BJ (cell line): ENCODE measurements at regions not wholly inside any gene's neighbourhood (a gene's known extent, or its start where the extent isn't known, plus 50 kb on each side); places are given as distances from the start of the nearest gene placed in this dataset.

ENCODE experiments used
- CTCF ChIA-PET: fragments of 350-600 bp; formaldehyde crosslinking; extraction: SDS; loops from one replicate; lab custom pipeline; 2021; ENCODE audit warnings: antibody characterized with exemption, inconsistent platforms; lab: Yijun Ruan, JAX
- POLR2A ChIA-PET: fragments of 300-600 bp; sonication (Branson Sonifier 250); formaldehyde crosslinking; extraction: SDS; loops from one replicate; lab custom pipeline; 2021; ENCODE audit warnings: antibody characterized with exemption; lab: Charles Lee
- DNase-seq: peaks from one replicate; pipeline ENCODE4 v3.0.0-alpha.2; 2011; ENCODE audit warnings: low read depth
- H3K27me3 ChIP-seq: 2 replicates; pipeline ENCODE4 v1.6.0; 2011; ENCODE audit warnings: low read length; ENCODE audit not compliant: control insufficient read depth, insufficient read depth
- H3K36me3 ChIP-seq: 2 replicates; pipeline ENCODE4 v1.5.1; 2011; ENCODE audit warnings: low read length; ENCODE audit not compliant: control insufficient read depth, insufficient read depth
- H3K4me3 ChIP-seq: 2 replicates; pipeline ENCODE4 v1.5.1; 2011; ENCODE audit warnings: low read depth, mild to moderate bottlenecking, control low read depth, low read length
- TF ChIP-seq, protein P1 (sequence below): IDR thresholded peaks from 2 replicates; pipeline ENCODE4 v1.5.1; 2011; ENCODE audit warnings: low read depth, mild to moderate bottlenecking, control low read depth, inconsistent platforms, low read length, moderate library complexity; ENCODE audit not compliant: insufficient read depth

DNA sequence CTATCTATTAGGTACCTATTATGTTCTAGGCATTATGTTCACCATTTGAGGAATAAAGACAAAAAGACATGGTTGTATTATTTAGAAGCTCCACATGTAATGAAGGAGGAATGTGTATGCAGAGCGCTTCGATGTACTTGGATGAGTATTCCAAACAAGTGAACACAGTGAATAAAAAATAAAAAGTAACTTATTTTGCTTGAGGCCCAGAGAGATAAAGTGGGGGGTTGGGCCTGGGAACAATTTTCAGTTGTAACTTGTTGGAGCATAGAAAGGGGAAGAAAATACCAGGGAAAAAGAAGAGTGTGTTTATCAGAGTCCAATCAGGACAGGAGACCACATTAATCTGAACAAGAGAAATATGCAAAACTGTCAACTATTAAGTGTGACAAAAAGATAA is 445.7 kb upstream of the BCHE start:
- H3K27me3 ChIP-seq, result no peaks in the 10 kb centered on the region
- no peak for DNase-seq
- POLR2A ChIA-PET, result no interaction called here
- TF ChIP-seq, protein P1, sequence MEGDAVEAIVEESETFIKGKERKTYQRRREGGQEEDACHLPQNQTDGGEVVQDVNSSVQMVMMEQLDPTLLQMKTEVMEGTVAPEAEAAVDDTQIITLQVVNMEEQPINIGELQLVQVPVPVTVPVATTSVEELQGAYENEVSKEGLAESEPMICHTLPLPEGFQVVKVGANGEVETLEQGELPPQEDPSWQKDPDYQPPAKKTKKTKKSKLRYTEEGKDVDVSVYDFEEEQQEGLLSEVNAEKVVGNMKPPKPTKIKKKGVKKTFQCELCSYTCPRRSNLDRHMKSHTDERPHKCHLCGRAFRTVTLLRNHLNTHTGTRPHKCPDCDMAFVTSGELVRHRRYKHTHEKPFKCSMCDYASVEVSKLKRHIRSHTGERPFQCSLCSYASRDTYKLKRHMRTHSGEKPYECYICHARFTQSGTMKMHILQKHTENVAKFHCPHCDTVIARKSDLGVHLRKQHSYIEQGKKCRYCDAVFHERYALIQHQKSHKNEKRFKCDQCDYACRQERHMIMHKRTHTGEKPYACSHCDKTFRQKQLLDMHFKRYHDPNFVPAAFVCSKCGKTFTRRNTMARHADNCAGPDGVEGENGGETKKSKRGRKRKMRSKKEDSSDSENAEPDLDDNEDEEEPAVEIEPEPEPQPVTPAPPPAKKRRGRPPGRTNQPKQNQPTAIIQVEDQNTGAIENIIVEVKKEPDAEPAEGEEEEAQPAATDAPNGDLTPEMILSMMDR, result no peak
- CTCF ChIA-PET, result no interaction called here
- no peak overlapping the region for H3K4me3 ChIP-seq
- no peaks in the 10 kb centered on the region for H3K36me3 ChIP-seq

DNA sequence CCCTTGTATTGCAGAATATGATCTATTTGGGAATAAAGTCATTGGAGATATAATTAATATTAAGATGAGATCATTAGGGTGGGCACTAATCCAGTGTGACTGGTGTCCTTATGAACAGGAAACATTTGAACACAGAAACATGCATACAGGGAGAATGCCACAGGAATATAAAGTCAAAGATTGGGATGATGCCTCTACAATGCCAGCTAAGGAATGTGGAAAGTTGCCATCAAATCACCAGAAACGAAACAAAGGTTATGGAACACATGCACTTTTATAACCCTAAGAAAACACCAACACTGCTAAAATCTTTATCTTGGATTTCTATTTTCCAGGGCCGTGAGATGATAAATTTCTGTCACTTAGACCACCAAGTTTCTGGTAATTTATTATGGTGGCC is 442.4 kb upstream of the BCHE start:
- CTCF ChIA-PET, result no interaction called here
- H3K27me3 ChIP-seq, result no peaks in the 10 kb centered on the region
- no peaks in the 10 kb centered on the region for H3K36me3 ChIP-seq
- POLR2A ChIA-PET, result no interaction called here
- DNase-seq, result no peak
- no peak overlapping the region for H3K4me3 ChIP-seq
- TF ChIP-seq, protein P1, result no peak

DNA sequence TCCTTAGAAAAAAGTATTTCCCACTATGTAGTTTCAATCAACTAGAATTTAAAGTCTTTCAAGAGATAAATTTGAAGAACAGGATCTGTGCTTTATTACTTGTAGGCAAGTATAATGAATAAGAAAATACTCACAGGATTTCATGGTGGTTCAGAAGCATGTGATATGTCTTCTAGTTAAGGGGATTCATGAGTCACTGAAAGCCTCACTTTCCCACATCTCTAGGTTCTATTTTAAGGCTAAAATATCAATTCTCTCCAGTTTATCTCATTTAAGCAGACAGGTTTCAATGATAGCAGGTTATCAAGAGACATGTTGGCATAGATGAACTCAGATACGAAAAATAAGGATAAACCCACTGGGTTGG is 437.8 kb upstream of the BCHE start:
- POLR2A ChIA-PET, result no interaction called here
- DNase-seq, result no peak
- TF ChIP-seq, protein P1, result no peak
- CTCF ChIA-PET, result no interaction called here
- Histone ChIP-seq H3K27me3 (no peaks in the 10 kb centered on the region), H3K36me3 (no peaks in the 10 kb centered on the region), H3K4me3 (no peak overlapping the region)

DNA sequence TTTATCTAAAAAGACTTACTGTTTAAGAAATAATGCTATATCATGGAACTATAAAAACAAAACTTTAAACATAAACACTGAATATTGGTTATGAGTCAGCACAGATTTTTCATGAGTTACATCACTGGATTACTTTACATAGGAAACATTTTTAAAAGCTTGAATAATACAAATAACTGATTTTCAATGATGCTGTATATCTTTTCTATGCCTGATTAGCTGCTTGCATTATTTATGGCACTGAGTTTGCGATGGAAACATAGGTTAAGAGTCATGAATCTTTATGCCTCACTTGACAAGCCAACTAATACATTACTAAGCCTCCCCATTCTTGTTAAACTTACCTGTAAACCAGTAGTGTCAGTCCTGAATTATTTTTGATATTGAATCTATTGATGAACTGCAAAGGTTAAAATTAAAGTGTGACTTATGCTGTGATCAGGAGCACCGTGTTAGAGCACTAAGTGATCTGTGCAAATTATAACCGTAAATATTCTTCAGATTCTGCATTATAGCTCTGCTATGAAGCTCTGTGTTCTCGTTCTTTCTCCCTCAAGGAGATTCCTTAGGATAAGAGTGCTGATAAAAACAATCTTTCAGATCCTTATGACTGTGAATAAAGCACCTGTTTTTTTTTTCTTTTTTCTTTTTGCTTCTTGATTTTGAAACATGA is 437.3 kb upstream of the BCHE start:
- H3K27me3 ChIP-seq, result no peaks in the 10 kb centered on the region
- DNase-seq, result no peak
- H3K4me3 ChIP-seq, result no peak overlapping the region
- ChIA-PET POLR2A (no interaction called here), CTCF (no interaction called here)
- H3K36me3 ChIP-seq, result no peaks in the 10 kb centered on the region
- TF ChIP-seq, protein P1, result no peak

DNA sequence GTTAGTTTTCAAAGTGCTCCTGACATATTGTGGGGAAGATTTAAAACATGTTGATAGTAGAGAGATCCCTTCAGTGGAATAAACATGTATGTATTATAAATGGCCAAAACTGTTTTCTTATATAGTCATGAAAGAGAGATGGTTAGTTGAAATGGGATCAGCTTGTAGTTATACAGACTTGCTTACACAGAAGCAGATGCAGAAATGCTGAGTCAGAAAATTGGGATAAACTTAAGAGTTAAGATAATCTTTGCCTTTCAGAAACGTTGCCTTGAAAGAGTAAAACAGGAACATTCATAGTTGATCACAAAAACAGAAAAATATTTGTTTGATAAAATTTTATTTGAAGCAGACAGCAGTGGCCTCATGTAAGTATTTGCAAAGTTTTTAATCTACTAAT is 433.2 kb upstream of the BCHE start:
- H3K4me3 ChIP-seq, result no peak overlapping the region
- H3K36me3 ChIP-seq, result no peaks in the 10 kb centered on the region
- ChIA-PET POLR2A (no interaction called here), CTCF (no interaction called here)
- TF ChIP-seq, protein P1, result no peak
- no peaks in the 10 kb centered on the region for H3K27me3 ChIP-seq
- DNase-seq, result no peak
